ENCODE measurements at regions not wholly inside any gene's neighbourhood (a gene's known extent, or its start where the extent isn't known, plus 50 kb on each side); places are given as distances from the start of the nearest gene placed in this dataset.

GRCh38 chr1:80217377-80217986 lies 1211.0 kb upstream of the ADGRL4 start:
- TF ChIP-seq, protein P1, sequence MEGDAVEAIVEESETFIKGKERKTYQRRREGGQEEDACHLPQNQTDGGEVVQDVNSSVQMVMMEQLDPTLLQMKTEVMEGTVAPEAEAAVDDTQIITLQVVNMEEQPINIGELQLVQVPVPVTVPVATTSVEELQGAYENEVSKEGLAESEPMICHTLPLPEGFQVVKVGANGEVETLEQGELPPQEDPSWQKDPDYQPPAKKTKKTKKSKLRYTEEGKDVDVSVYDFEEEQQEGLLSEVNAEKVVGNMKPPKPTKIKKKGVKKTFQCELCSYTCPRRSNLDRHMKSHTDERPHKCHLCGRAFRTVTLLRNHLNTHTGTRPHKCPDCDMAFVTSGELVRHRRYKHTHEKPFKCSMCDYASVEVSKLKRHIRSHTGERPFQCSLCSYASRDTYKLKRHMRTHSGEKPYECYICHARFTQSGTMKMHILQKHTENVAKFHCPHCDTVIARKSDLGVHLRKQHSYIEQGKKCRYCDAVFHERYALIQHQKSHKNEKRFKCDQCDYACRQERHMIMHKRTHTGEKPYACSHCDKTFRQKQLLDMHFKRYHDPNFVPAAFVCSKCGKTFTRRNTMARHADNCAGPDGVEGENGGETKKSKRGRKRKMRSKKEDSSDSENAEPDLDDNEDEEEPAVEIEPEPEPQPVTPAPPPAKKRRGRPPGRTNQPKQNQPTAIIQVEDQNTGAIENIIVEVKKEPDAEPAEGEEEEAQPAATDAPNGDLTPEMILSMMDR (conservative IDR thresholded peaks at IDR 0.05), result peak; percentile 85

DNA sequence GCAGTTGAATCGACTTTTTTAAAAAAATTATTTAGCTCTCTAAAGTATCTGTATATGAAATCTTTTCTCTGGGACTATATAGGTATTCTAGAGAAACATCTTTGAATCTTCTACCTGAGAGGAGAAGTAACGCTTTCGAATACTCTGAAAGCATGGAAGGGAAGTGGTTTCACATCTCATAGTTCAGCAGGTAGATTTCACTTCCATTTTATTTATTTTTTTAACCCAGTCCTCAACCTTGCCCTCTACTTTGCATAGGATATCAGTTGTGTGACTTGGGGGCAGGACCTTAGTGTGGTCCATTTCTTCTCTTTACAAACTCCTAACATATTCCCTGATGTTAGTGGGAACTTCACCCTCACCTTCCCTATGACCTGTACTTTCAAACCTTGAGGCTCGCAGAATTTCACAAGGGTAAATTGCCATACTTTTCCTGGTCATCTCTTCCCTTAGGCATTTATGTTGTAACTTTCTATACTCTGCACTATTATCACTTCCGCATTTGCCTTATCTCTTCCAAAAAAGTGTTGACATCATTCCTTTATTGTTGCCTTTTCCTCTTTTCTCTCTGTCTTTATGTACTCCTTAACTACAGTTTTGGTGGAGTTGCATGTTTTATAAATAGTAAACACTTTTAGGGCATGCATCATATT lies 1208.5 kb upstream of the ADGRL4 start:
- TF ChIP-seq, protein P1 (conservative IDR thresholded peaks at IDR 0.05), result no peak
- H3K27ac ChIP-seq, result no peak overlapping the region

More at GRCh38 chr1:80217377-80217986, 1211.0 kb upstream of the ADGRL4 start:
- no peak overlapping the region for H3K27ac ChIP-seq

- TF ChIP-seq, protein P1 (conservative IDR thresholded peaks at IDR 0.05), result no peak
- no peak overlapping the region for H3K27ac ChIP-seq
These were observed 1206.4 kb upstream of the ADGRL4 start for GRCh38 chr1:80212948-80213347.

GRCh38 chr1:80211691-80212380 lies 1205.3 kb upstream of the ADGRL4 start:
- H3K27ac ChIP-seq, result no peak overlapping the region
- TF ChIP-seq, protein P1 (conservative IDR thresholded peaks at IDR 0.05), result no peak

DNA sequence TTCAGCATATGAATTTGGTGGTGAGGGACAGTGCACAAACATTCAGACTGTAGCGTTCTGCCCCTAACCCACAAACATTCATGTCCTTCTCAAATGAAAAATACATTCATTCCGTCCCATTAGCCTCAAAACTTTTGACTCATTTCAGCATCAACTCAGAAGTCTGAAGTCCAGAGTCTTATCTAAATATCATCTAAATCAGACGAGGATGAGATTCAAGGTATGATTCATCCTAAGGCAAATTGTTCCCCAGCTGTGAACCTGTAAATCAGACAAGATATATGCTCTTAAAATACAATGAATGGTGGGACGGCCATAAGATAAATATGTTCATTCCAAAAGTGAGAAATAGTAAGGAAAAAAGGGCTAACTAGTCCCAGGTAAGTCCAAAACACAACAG lies 1195.6 kb upstream of the ADGRL4 start:
- TF ChIP-seq, protein P1 (conservative IDR thresholded peaks at IDR 0.05), result no peak
- H3K27ac ChIP-seq, result no peak overlapping the region

- no peak overlapping the region for H3K27ac ChIP-seq
- TF ChIP-seq, protein P1 (conservative IDR thresholded peaks at IDR 0.05), result no peak
These were observed 1187.7 kb upstream of the ADGRL4 start for GRCh38 chr1:80194221-80194620.

DNA sequence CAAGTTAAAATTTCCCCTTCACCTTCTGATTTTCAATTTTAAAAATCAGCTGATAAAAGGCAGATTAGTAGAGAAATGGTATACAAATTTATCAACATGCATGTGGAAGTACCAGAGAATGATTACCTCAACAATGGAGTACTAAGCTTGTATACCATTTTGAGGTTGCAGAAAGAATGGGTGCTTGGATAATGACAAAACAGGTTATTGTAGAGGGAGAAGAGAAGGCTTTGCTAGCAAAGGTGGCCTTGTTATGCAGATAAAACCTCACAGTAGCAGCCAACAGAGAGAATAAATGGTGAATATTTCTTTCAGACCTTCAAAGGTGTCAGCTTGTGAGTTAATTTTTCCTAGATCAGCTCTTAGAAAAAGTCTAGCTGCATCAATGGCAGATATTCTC lies 1174.9 kb upstream of the ADGRL4 start:
- TF ChIP-seq, protein P1 (conservative IDR thresholded peaks at IDR 0.05), result no peak
- H3K27ac ChIP-seq, result no peak overlapping the region
